GM23338 (cell line): ENCODE measurements at regions not wholly inside any gene's neighbourhood (a gene's known extent, or its start where the extent isn't known, plus 50 kb on each side); places are given as distances from the start of the nearest gene placed in this dataset.

Experiments
- CREB1 ChIP-seq: fragments of 250-450 bp; sonication (Bioruptor Pico); IDR thresholded peaks from 2 replicates; pipeline ENCODE4 v1.5.0; 2020; ENCODE audit warnings: low read depth, mild to moderate bottlenecking, moderate library complexity
- CTCF ChIP-seq, 2 experiments: fragments of 200-600 bp in 1 of 2; sonication (generic) in 1 of 2; conservative IDR thresholded peaks; 2 replicates each; pipeline versions ENCODE4 v1.5.1 to v1.6.1; 2016 to 2017; ENCODE audit warnings: antibody characterized with exemption in 2 of 2, low read depth in 2 of 2, mild to moderate bottlenecking in 2 of 2, moderate library complexity in 1 of 2
- EZH2 ChIP-seq: fragments of 200-600 bp; sonication (generic); IDR thresholded peaks from one replicate; pipeline ENCODE4 v1.8.0; 2017; ENCODE audit warnings: antibody characterized with exemption, mild to moderate bottlenecking, low read depth; ENCODE audit not compliant: unreplicated experiment
- EZH2phosphoT487 ChIP-seq: fragments of 200-600 bp; sonication (generic); IDR thresholded peaks from one replicate; pipeline ENCODE4 v1.8.1; 2018; ENCODE audit warnings: antibody characterized with exemption; ENCODE audit not compliant: unreplicated experiment
- JUNB ChIP-seq: IDR thresholded peaks from one replicate; pipeline ENCODE4 v1.6.1; 2016; ENCODE audit warnings: antibody characterized with exemption; ENCODE audit not compliant: unreplicated experiment
- POLR2AphosphoS5 ChIP-seq: IDR thresholded peaks from 2 replicates; pipeline ENCODE4 v1.6.1; 2016; ENCODE audit warnings: antibody characterized with exemption, low read depth
- STAT1 ChIP-seq: IDR thresholded peaks from one replicate; pipeline ENCODE4 v1.6.1; 2016; ENCODE audit warnings: antibody characterized with exemption; ENCODE audit not compliant: unreplicated experiment
- TF ChIP-seq, protein P1 (sequence below): IDR thresholded peaks from 2 replicates; pipeline ENCODE4 v1.6.1; 2016; ENCODE audit warnings: antibody characterized with exemption
- TF ChIP-seq, protein P2 (sequence below): IDR thresholded peaks from one replicate; pipeline ENCODE4 v1.6.1; 2018; ENCODE audit warnings: antibody characterized with exemption; ENCODE audit not compliant: unreplicated experiment

- TF ChIP-seq CTCF (conservative IDR thresholded peaks at IDR 0.05; ENCODE audit: low read depth in 2 of 2): no peak
- no peak for TF ChIP-seq CREB1
- TF ChIP-seq, protein P1, sequence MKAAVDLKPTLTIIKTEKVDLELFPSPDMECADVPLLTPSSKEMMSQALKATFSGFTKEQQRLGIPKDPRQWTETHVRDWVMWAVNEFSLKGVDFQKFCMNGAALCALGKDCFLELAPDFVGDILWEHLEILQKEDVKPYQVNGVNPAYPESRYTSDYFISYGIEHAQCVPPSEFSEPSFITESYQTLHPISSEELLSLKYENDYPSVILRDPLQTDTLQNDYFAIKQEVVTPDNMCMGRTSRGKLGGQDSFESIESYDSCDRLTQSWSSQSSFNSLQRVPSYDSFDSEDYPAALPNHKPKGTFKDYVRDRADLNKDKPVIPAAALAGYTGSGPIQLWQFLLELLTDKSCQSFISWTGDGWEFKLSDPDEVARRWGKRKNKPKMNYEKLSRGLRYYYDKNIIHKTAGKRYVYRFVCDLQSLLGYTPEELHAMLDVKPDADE: no peak
- TF ChIP-seq EZH2: no peak
- no peak for TF ChIP-seq POLR2AphosphoS5
- TF ChIP-seq, protein P2, sequence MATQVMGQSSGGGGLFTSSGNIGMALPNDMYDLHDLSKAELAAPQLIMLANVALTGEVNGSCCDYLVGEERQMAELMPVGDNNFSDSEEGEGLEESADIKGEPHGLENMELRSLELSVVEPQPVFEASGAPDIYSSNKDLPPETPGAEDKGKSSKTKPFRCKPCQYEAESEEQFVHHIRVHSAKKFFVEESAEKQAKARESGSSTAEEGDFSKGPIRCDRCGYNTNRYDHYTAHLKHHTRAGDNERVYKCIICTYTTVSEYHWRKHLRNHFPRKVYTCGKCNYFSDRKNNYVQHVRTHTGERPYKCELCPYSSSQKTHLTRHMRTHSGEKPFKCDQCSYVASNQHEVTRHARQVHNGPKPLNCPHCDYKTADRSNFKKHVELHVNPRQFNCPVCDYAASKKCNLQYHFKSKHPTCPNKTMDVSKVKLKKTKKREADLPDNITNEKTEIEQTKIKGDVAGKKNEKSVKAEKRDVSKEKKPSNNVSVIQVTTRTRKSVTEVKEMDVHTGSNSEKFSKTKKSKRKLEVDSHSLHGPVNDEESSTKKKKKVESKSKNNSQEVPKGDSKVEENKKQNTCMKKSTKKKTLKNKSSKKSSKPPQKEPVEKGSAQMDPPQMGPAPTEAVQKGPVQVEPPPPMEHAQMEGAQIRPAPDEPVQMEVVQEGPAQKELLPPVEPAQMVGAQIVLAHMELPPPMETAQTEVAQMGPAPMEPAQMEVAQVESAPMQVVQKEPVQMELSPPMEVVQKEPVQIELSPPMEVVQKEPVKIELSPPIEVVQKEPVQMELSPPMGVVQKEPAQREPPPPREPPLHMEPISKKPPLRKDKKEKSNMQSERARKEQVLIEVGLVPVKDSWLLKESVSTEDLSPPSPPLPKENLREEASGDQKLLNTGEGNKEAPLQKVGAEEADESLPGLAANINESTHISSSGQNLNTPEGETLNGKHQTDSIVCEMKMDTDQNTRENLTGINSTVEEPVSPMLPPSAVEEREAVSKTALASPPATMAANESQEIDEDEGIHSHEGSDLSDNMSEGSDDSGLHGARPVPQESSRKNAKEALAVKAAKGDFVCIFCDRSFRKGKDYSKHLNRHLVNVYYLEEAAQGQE: no peak
- TF ChIP-seq JUNB: no peak
- no peak for TF ChIP-seq STAT1
- no peak for TF ChIP-seq EZH2phosphoT487
Measured at GRCh38 chr6:167514524-167514923, 189.6 kb downstream of the TTLL2 start.
